PFSK-1 (cell line): ENCODE measurements at regions not wholly inside any gene's neighbourhood (a gene's known extent, or its start where the extent isn't known, plus 50 kb on each side); places are given as distances from the start of the nearest gene placed in this dataset.

ENCODE experiments used
- FOXP2 ChIP-seq: optimal IDR thresholded peaks from 2 replicates; pipeline ENCODE3; 2011; ENCODE audit warnings: borderline replicate concordance, control low read depth, inconsistent platforms; ENCODE audit not compliant: insufficient read depth; ENCODE audit errors: extremely low read length, extremely low read depth
- POLR2AphosphoS5 ChIP-seq: IDR thresholded peaks from 2 replicates; pipeline ENCODE4 v1.6.1; 2012; ENCODE audit warnings: low read depth, mild to moderate bottlenecking, control low read depth, low read length, moderate library complexity
- SIN3A ChIP-seq: IDR thresholded peaks from 2 replicates; pipeline ENCODE4 v1.6.1; 2012; ENCODE audit warnings: mild to moderate bottlenecking, low read length, moderate library complexity, borderline replicate concordance; ENCODE audit not compliant: insufficient read depth
- TAF1 ChIP-seq: IDR thresholded peaks from 2 replicates; pipeline ENCODE4 v1.6.1; 2012; ENCODE audit warnings: low read length, control low read depth, borderline replicate concordance; ENCODE audit not compliant: insufficient read depth
- TF ChIP-seq, protein P1 (sequence below), 2 experiments: IDR thresholded peaks; 2 replicates each; pipeline versions ENCODE4 v1.6.1 to v1.8.0; 2011 to 2012; ENCODE audit warnings: low read depth in 2 of 2, low read length in 2 of 2, control low read depth in 1 of 2, inconsistent platforms in 1 of 2, mild to moderate bottlenecking in 1 of 2, moderate library complexity in 1 of 2; ENCODE audit not compliant: insufficient read depth in 1 of 2

DNA sequence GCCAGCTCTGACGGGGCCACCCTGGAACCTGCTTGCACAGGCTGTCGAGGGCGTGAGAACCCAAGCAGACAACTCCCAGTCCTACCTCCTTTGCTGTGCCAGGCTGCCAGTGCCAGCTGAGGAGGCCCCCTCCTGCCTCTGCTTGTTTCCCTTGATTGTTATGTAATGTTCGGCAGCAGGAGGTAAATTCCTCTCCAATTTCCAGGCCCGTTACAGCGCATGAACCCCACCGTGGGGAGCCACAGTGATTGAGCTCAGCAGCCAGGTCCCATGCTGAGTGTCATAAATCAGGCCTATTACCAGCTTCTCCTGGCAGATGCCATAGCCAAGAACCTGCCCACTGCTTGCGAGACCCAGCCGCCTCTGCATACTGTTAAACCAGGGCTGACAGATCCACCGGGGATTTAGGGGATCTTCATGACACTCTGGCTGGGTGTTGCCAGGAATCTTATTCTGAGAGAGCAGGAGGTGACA, 320.5 kb downstream of the DHX35 start:
- TF ChIP-seq, protein P1, sequence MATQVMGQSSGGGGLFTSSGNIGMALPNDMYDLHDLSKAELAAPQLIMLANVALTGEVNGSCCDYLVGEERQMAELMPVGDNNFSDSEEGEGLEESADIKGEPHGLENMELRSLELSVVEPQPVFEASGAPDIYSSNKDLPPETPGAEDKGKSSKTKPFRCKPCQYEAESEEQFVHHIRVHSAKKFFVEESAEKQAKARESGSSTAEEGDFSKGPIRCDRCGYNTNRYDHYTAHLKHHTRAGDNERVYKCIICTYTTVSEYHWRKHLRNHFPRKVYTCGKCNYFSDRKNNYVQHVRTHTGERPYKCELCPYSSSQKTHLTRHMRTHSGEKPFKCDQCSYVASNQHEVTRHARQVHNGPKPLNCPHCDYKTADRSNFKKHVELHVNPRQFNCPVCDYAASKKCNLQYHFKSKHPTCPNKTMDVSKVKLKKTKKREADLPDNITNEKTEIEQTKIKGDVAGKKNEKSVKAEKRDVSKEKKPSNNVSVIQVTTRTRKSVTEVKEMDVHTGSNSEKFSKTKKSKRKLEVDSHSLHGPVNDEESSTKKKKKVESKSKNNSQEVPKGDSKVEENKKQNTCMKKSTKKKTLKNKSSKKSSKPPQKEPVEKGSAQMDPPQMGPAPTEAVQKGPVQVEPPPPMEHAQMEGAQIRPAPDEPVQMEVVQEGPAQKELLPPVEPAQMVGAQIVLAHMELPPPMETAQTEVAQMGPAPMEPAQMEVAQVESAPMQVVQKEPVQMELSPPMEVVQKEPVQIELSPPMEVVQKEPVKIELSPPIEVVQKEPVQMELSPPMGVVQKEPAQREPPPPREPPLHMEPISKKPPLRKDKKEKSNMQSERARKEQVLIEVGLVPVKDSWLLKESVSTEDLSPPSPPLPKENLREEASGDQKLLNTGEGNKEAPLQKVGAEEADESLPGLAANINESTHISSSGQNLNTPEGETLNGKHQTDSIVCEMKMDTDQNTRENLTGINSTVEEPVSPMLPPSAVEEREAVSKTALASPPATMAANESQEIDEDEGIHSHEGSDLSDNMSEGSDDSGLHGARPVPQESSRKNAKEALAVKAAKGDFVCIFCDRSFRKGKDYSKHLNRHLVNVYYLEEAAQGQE (IDR thresholded peaks at IDR 0.05; ENCODE audit: insufficient read depth in 1 of 2, low read depth in 2 of 2, low read length in 2 of 2) = no peak
- no peak for TF ChIP-seq SIN3A
- no peak for TF ChIP-seq TAF1
- no peak for TF ChIP-seq FOXP2
- TF ChIP-seq POLR2AphosphoS5 = no peak

GRCh38 chr20:39280875-39281274, 318.7 kb downstream of the DHX35 start:
- TF ChIP-seq POLR2AphosphoS5 = no peak

DNA sequence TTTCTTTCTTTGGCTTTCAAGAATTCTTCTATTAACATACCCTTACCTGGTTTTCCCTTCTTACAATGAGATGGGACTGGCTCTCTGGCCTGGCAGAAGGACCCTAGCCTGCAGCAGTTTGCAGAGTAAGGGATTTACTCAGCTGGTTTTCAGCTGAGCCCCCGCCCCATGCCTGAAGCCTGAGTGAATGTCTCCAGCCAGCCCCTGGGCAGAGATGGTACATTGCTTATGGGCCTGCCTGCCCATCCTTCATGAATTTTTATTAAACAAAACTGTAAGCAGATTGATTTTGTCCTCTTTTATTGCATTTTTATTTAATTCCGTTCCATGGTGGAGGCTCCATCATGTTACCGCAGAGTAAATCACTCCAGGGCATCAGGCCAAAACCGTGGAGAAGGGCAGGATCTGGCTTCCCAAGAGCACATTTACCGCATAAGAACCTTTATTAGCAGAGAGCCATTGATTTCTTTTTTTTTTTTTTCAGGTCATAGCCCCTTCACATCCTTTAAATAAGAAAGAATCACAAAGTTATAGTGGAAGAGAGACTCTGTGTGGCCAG, 316.2 kb downstream of the DHX35 start:
- TF ChIP-seq, protein P1 (IDR thresholded peaks at IDR 0.05; ENCODE audit: insufficient read depth in 1 of 2, low read depth in 2 of 2, low read length in 2 of 2) = no peak

DNA sequence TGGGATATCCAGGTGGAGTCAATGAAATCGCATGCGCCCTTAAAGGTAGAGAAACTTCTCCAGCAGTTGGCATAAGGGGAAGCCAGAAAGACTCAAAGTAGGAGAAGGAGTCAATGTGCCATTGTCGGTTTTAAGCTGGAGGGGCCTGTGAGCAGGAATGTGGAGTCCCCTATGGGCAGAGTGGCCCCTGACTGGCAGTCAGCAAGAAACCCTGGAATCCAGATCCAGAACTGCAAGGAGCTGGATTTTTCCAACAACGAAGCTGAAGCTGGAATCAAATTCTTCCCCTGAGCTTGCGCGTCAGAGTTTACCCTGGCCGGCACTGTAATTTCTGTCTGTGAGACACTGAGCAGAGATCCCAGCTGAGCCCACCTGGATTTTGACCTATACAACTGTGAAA, 315.0 kb downstream of the DHX35 start:
- no peak for TF ChIP-seq SIN3A
- TF ChIP-seq TAF1 = no peak
- no peak for TF ChIP-seq FOXP2
- TF ChIP-seq POLR2AphosphoS5 = no peak
- TF ChIP-seq, protein P1 (IDR thresholded peaks at IDR 0.05; ENCODE audit: insufficient read depth in 1 of 2, low read depth in 2 of 2, low read length in 2 of 2) = no peak

- TF ChIP-seq, protein P1 (IDR thresholded peaks at IDR 0.05; ENCODE audit: insufficient read depth in 1 of 2, low read depth in 2 of 2, low read length in 2 of 2) = no peak
- no peak for TF ChIP-seq FOXP2
- TF ChIP-seq TAF1 = no peak
- TF ChIP-seq POLR2AphosphoS5 = no peak
- TF ChIP-seq SIN3A = no peak
These were observed 308.9 kb downstream of the DHX35 start for GRCh38 chr20:39270837-39271604.
